ENCODE measurements at regions not wholly inside any gene's neighbourhood (a gene's known extent, or its start where the extent isn't known, plus 50 kb on each side); places are given as distances from the start of the nearest gene placed in this dataset.
"Not testable (repeated sequence)": the region's sequence is repeated elsewhere in the genome, so short reads cannot be mapped to it uniquely, and the experiment has no call there.

GRCh38 chr3:159749406-159749805, 239.2 kb upstream of the IL12A start:
- no peak for DNase-seq

- no peak for DNase-seq
Measured at GRCh38 chr3:159751146-159751545, 237.5 kb upstream of the IL12A start.

GRCh38 chr3:159751752-159752151, 236.9 kb upstream of the IL12A start:
- DNase-seq: no peak

- DNase-seq: not testable (repeated sequence)
Measured at GRCh38 chr3:159756279-159757207, 232.1 kb upstream of the IL12A start.

GRCh38 chr3:159757341-159758060, 231.1 kb upstream of the IL12A start:
- no peak for DNase-seq

GRCh38 chr3:159760046-159760445, 228.6 kb upstream of the IL12A start:
- DNase-seq: no peak

- no peak for DNase-seq
Measured at GRCh38 chr3:159761369-159761768, 227.3 kb upstream of the IL12A start.

- no peak for DNase-seq
Measured at GRCh38 chr3:159761848-159762635, 226.6 kb upstream of the IL12A start.

GRCh38 chr3:159763011-159763601, 225.5 kb upstream of the IL12A start:
- DNase-seq: peak; percentile 55

- DNase-seq: peak; percentile 75
Measured at GRCh38 chr3:159763602-159764489, 224.8 kb upstream of the IL12A start.

GRCh38 chr3:159764490-159765029, 224.1 kb upstream of the IL12A start:
- no peak for DNase-seq

- DNase-seq: peak; percentile 32
Measured at GRCh38 chr3:159765030-159765859, 223.4 kb upstream of the IL12A start.

GRCh38 chr3:159765860-159766294, 222.8 kb upstream of the IL12A start:
- peak; percentile 51 for DNase-seq

GRCh38 chr3:159766563-159767185, 222.0 kb upstream of the IL12A start:
- DNase-seq: no peak

- no peak for DNase-seq
Measured at GRCh38 chr3:159770998-159771397, 217.6 kb upstream of the IL12A start.

- DNase-seq: no peak
Measured at GRCh38 chr3:159771865-159772611, 216.6 kb upstream of the IL12A start.

- no peak for DNase-seq
Measured at GRCh38 chr3:159773706-159774105, 214.9 kb upstream of the IL12A start.

- DNase-seq: peak; percentile 20
Measured at GRCh38 chr3:159775372-159775961, 213.2 kb upstream of the IL12A start.

- DNase-seq: no peak
Measured at GRCh38 chr3:159776779-159777178, 211.9 kb upstream of the IL12A start.

Data from DMS79 (cell line).